PFSK-1 (cell line): ENCODE measurements at regions not wholly inside any gene's neighbourhood (a gene's known extent, or its start where the extent isn't known, plus 50 kb on each side); places are given as distances from the start of the nearest gene placed in this dataset.

Experiments used
- FOXP2 ChIP-seq: optimal IDR thresholded peaks from 2 replicates; pipeline ENCODE3; 2011; ENCODE audit warnings: borderline replicate concordance, control low read depth, inconsistent platforms; ENCODE audit not compliant: insufficient read depth; ENCODE audit errors: extremely low read length, extremely low read depth
- POLR2AphosphoS5 ChIP-seq: IDR thresholded peaks from 2 replicates; pipeline ENCODE4 v1.6.1; 2012; ENCODE audit warnings: low read depth, mild to moderate bottlenecking, control low read depth, low read length, moderate library complexity
- REST ChIP-seq, 2 experiments: IDR thresholded peaks; 2 replicates each; pipeline versions ENCODE4 v1.6.1 to v1.8.0; 2011 to 2012; ENCODE audit warnings: low read depth in 2 of 2, low read length in 2 of 2, control low read depth in 1 of 2, inconsistent platforms in 1 of 2, mild to moderate bottlenecking in 1 of 2, moderate library complexity in 1 of 2; ENCODE audit not compliant: insufficient read depth in 1 of 2
- SIN3A ChIP-seq: IDR thresholded peaks from 2 replicates; pipeline ENCODE4 v1.6.1; 2012; ENCODE audit warnings: mild to moderate bottlenecking, low read length, moderate library complexity, borderline replicate concordance; ENCODE audit not compliant: insufficient read depth
- TAF1 ChIP-seq: IDR thresholded peaks from 2 replicates; pipeline ENCODE4 v1.6.1; 2012; ENCODE audit warnings: low read length, control low read depth, borderline replicate concordance; ENCODE audit not compliant: insufficient read depth

GRCh38 chr5:133751421-133751820, 139.1 kb upstream of the FSTL4 start:
- TF ChIP-seq REST (IDR thresholded peaks at IDR 0.05; ENCODE audit: insufficient read depth in 1 of 2, low read depth in 2 of 2, low read length in 2 of 2) (no peak), SIN3A (no peak), POLR2AphosphoS5 (no peak), TAF1 (no peak), FOXP2 (no peak)

GRCh38 chr5:133750856-133751255, 138.5 kb upstream of the FSTL4 start:
- TF ChIP-seq POLR2AphosphoS5 (no peak), FOXP2 (no peak), TAF1 (no peak), SIN3A (no peak), REST (IDR thresholded peaks at IDR 0.05; ENCODE audit: insufficient read depth in 1 of 2, low read depth in 2 of 2, low read length in 2 of 2) (no peak)

GRCh38 chr5:133750356-133750755, 138.0 kb upstream of the FSTL4 start:
- TF ChIP-seq POLR2AphosphoS5 = no peak
- no peak for TF ChIP-seq SIN3A
- no peak for TF ChIP-seq REST (IDR thresholded peaks at IDR 0.05; ENCODE audit: insufficient read depth in 1 of 2, low read depth in 2 of 2, low read length in 2 of 2)
- TF ChIP-seq FOXP2 = no peak
- TF ChIP-seq TAF1 = no peak

GRCh38 chr5:133749331-133749985, 137.1 kb upstream of the FSTL4 start:
- TF ChIP-seq TAF1 (no peak), POLR2AphosphoS5 (no peak), SIN3A (no peak), REST (IDR thresholded peaks at IDR 0.05; ENCODE audit: insufficient read depth in 1 of 2, low read depth in 2 of 2, low read length in 2 of 2) (no peak), FOXP2 (no peak)
